ENCODE measurements at regions not wholly inside any gene's neighbourhood (a gene's known extent, or its start where the extent isn't known, plus 50 kb on each side); places are given as distances from the start of the nearest gene placed in this dataset.

- TF ChIP-seq EZH2 (IDR thresholded peaks at IDR 0.05) (no peak), POLR2A (IDR thresholded peaks at IDR 0.05; ENCODE audit: borderline replicate concordance, extremely low read depth, insufficient read depth, insufficient read length) (no peak), CTCF (IDR thresholded peaks at IDR 0.05 in 2 of 3, conservative IDR thresholded peaks at IDR 0.05 in 1 of 3; ENCODE audit: borderline replicate concordance in 1 of 3, insufficient read depth in 1 of 3, low read depth in 2 of 3, low read length in 2 of 3) (no peak), REST (IDR thresholded peaks at IDR 0.05; ENCODE audit: low read depth) (no peak), EZH2phosphoT487 (IDR thresholded peaks at IDR 0.05; ENCODE audit: borderline replicate concordance) (no peak), CEBPB (IDR thresholded peaks at IDR 0.05; ENCODE audit: low read depth) (no peak), YY1 (IDR thresholded peaks at IDR 0.05; ENCODE audit: extremely low read depth, insufficient replicate concordance, low read depth, low read length) (no peak), CBX3 (IDR thresholded peaks at IDR 0.05; ENCODE audit: low read depth) (no peak), SIN3A (IDR thresholded peaks at IDR 0.05; ENCODE audit: low read depth) (no peak), POLR2AphosphoS5 (IDR thresholded peaks at IDR 0.05; ENCODE audit: low read depth, low read length) (no peak), ELF1 (IDR thresholded peaks at IDR 0.05; ENCODE audit: borderline replicate concordance, low read depth) (no peak)
These were observed 65.6 kb downstream of the TMEM17 start for GRCh38 chr2:62440281-62440946.

Data from HCT116 (cell line).